GM19468 (cell line): ENCODE measurements at regions not wholly inside any gene's neighbourhood (a gene's known extent, or its start where the extent isn't known, plus 50 kb on each side); places are given as distances from the start of the nearest gene placed in this dataset.

Experiments used
- ATAC-seq: cut with Tn5 transposase; IDR thresholded peaks from one replicate; pipeline ENCODE4 v1.9.1; 2021; ENCODE audit warnings: mild to moderate bottlenecking, moderate library complexity, moderate number of reproducible peaks; ENCODE audit not compliant: unreplicated experiment; ENCODE audit errors: extremely low read depth

DNA sequence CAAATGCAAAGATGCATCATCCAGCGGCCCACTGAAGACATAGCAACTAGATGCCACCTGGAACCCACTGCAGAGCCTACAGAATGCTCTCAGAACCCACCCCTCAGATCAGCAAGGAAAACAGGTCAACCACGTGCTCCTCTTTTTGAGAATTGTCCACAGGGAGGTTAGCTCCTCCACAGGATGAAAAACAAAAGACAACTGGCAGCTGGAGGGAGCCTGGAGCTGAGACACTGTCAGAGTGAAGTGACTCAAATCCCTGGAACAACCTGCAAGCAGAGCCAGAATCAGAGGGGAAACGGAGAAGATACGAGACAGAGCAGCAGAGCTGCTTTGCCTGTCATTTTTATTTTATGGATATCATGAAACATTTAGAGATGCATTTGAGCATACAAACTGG is 277.6 kb downstream of the GASK1B start:
- no peak for ATAC-seq

DNA sequence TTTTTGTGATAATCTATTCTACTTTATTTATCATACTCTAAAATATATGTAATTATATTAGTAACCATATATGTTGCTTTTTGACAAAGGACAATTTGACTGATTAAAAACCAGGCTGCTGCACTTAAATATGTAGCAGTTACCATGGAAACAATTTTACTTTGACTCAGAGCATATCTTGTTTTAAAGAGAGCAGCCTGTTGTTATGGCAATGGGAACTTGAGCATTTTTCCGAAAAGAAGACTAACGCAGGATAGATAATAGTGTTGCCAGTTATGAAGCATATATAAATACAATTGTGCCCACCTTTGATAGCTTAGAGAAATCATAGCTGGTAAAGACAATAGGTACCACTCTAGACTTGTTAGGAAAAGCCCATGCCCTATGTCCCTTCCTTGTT is 283.0 kb downstream of the GASK1B start:
- no peak for ATAC-seq

DNA sequence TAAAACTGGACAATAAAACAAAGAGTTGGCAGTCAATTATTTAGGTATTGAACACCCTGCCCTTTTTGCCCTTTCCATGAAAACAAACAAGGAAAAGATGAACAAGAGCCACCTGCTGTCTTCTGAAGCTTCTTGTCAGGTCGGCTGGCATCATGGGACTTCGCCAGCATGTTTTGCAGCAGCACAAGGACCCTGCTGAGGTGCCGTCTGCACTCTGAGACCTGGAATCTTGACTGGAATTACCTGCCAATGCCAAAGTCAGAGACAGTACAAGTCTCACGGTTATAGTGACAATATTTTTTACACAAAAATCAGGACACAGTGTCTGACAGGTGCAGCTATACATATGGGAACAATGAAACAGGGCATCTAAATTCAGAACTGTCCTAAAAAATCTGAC is 284.5 kb downstream of the GASK1B start:
- ATAC-seq, result no peak

DNA sequence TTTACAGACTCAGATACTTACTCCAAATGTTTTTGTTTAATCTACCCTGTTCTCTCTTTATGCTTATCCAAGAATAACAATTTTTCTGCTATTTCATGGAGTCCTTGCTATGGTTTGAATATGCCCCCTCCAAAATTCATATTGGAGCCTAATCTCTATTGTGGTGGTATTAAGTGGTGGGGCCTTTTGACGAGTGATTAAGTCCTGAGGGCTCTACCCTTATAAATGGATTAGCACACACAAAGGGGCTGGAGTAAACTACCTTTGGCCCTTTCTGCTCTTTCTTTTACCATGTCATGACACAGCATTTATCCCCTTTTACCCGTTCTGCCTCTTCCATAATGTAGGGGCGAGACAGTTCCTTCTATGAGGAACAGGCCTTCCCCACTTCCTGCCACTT is 285.5 kb downstream of the GASK1B start:
- no peak for ATAC-seq

DNA sequence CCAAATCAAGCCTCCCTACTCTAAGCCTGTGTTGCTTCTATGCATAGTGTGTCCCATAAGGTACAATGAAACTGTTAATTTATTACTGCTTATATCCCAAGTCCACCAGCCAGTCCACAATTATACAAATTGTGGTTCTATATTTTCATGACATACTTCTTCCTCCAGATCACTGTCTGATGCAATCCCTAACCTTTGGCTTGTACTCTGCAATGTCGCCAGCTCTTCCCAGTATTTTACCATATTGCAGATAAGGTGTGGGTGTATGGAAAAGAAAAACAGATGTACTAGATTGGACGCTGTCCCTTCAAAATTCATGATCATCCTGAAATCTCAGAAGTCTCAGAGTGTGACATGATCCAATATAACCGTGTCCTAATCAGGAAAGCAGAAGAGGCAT is 286.2 kb downstream of the GASK1B start:
- no peak for ATAC-seq

DNA sequence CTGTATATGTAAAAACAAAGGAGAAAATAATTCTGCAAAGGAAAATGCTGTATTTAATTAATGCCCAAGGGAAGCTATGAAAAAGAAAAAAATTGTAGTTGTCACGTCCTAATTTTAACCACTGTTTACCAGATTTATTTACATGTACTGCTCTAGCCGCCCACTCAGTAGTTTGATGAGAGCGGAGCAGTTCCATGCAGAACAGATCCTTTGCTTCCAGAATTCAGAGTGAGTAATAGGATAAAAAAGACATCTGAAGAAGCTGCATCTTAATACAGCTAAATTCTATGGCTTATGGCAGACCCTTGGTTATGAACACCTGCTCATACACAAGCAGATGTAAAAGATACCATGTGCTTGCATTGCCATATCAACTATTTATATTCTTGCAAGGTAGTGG is 287.0 kb downstream of the GASK1B start:
- no peak for ATAC-seq

DNA sequence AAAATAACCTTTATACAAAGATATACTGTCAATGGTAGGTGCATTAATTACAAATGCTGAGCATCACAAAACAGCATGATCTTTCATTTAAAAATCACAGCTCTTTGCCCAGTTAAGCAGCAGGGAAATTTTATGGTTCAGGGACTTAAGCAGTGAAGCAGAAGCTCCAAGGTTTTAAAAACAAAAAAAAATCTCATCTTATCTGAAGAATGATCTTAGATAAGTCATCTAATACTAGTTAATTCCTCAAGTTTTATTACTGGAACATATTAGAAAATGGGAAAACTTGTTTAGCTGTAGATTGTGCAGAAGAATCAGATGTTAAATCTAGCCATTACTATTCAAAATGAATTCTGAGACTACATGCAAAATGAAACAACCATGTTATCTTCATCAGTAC is 289.9 kb downstream of the GASK1B start:
- no peak for ATAC-seq

DNA sequence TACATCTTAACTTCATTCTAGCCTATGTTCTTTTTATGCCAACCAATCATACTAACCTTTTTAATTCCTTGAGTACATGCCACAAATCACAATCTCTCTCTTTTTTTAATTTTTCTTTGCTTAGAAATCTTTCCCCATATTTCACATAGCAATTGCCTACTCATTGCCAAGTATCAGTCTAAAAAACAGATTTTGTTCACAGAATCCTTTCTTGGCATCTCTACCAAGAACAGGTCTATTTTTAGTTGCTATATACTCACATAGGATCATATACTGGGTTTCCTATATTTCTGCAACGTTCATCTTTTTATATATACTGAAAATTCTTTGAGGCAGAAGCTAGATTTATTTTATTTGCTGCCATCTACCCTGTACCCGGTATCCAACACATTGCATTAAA is 292.1 kb downstream of the GASK1B start:
- ATAC-seq, result no peak

DNA sequence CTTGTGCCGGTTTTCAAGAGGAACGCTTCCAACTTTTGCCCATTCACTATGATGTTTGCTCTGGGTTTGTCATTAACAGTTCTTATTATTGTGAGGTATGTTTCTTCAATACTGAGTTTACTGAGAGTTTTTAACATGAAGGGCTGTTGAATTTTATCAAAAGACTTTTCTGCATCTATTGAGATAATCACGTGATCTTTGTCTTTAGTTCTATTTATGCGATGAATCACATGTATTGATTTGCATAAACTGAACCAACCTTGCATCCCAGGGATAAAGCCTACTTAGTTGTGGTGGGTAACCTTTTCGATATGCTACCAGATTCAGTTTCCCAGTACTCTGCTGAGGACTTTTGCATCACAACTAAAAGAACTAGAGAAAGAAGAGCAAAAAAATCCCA is 318.0 kb downstream of the GASK1B start:
- no peak for ATAC-seq

DNA sequence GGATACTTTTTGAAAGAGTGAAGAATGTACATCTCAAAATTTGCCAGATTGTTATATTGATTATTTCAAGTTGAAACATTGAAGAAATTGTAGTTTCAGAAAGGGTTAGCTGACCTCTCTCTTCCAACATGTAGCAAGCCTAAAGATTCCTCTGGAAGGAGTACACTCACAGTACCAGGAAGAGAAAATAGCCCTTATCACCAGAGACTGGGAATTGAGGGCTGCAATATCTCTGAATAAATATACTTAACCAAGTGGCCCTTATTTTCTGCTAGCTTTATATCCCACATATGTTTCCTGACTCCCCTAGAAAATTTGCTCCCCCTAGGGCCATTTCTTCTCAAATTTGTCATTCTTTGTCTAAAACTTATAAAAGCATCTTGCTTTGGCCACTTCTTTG is 332.2 kb downstream of the GASK1B start:
- no peak for ATAC-seq

DNA sequence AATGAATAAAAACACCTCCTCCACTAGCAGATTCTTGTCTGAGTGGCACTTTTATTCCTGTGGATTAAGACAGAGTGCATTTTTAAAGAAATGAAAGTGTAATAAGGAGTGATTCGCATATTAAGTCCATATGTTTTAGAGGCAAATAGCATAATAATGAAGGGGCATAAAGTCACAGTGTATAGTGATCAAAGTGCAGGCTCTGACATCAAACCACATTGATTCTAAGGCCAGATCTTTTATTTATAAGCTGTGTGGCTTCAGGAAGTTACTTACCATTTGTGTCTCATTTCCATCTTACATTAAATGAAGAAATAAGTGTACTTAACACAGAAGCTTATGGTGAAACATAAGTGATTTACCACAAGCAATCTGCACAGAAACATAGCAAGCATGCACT is 332.8 kb downstream of the GASK1B start:
- no peak for ATAC-seq

DNA sequence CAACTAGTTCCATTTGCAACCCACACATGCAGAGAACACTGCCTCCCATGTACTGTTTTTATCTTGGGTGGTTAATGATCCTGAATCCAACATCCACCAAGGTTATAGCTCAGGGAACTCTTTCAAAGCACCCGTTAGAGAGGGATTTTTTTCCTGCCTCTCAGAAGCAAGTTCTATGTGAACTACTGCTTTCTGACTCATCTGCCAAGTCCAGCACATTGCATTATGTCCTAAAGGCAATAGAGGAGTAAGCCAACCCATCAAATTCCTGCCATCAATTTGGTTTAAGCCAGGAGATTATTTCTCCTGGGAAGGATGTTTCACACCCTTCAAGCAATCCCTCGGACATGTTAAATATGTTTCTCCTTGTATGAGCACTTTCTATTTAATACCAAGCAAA is 334.5 kb downstream of the GASK1B start:
- ATAC-seq, result no peak

DNA sequence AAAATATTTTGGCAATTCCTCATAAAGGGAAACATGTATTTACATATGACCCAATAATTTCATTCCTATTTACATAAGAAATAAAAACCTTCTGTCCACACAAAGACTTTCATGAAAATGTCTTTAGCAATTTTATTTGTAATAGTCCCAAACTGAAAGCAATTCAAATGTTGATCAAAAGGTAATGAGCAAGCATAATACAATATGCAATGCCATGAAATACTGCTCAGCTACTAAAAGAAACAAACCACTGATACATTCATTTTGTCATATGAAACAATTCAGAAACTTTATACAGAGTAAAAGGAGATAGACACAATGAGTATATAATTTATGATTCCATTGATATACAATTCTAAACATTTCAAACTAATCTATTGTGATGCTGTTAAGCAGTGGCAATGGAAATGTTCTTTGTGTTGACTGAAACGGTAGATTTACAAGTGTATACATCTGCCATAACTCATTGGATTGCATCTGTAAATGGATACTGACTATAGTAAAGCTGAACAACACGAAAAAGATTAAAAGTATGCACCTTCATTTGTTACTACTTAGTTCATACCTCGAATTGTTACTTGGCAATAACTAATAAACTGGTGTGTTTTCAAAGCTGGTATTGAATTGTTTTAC is 335.6 kb downstream of the GASK1B start:
- ATAC-seq, result no peak

DNA sequence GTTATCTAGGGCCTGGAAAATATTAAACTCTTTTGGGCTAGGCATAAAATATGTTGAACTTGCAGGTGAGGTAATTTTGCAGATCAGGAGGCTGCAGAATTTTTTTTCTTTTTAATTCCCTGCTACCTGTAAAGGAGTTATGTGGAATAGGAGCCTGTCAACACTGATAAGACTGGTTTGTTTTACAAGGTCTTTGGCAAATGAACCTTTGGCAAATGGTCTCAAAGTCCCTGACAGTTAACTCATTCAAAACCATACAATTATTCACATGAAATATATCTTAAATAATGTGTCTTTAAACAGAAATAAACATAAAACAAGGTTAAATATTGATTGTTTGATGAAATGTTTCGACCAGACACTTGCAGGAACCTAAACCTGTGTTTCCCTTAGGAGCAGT is 340.2 kb downstream of the GASK1B start:
- ATAC-seq, result no peak

DNA sequence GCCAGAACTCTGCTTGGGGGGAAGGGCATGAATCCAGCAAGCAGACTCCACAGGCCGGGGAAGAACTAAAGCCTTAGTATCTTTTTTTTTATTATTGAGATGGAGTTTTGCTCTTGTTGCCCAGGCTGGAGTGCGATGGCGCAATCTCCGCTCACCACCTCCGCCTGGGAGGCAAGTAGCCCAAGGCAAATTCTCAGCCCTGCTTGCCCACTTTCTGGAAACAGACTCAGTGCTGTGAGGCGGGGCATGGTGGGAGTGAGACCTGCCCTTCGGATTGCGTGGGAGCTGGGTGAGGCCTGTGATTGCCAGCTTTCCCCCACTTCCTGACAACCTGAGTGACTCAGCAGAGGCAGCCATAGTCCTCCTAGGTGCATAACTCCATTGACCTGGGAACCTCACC is 348.8 kb downstream of the GASK1B start:
- ATAC-seq, result no peak

DNA sequence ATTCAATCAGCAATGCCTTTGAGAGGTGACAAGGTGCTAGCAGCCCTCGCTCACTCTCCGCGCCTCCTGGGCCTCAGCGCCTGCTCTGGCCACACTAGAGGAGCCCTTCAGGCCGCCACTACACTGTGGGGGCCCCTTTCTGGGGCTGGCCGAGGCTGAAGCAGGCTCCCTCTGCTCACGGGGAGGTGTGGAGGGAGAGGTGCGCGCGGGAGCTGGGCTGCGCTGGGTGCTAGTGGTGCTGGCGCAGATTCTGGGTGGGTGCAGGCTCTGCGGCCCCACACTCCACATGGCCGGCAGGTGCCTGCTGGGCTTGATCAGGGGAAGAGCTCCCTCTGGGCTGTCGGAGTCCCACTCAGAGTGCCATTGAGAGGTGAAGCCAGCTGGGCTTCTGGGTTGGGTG is 351.0 kb downstream of the GASK1B start:
- ATAC-seq, result no peak

DNA sequence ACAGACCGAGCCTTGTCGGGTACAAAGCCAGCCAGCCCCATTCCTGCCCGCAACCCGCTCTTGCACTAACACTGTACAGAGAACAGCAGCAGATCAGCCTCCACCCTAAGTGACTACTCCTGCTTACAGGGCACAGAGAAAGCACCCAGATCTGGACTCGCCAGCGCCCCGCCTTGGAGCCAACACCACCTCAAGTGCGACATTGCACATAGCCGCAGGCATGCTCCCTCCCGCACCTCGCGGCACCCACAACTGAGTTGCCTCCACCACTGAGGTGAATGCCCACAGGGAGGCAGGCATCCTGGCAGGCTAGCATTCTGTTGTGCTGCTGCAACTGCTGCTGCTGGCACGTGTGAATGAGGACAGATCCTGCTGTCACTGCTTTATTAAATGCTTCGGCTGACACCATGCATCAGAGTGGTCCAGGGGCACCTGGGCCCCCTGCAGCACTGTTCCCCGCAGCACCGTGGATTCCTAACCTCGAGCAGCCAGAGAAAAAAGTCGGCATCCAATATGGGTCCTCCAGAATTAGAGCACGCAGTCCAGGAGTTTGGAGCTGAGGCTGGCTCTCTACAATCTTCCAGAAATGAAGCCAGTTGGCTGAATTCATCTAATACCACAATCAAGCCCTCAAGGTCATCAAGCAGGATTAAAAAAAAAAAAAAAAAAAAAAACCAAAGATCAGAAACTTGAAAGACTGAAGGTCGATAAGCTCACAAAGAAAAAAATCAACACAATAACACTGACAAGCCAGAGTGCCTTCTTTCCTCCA is 352.9 kb downstream of the GASK1B start:
- no peak for ATAC-seq

DNA sequence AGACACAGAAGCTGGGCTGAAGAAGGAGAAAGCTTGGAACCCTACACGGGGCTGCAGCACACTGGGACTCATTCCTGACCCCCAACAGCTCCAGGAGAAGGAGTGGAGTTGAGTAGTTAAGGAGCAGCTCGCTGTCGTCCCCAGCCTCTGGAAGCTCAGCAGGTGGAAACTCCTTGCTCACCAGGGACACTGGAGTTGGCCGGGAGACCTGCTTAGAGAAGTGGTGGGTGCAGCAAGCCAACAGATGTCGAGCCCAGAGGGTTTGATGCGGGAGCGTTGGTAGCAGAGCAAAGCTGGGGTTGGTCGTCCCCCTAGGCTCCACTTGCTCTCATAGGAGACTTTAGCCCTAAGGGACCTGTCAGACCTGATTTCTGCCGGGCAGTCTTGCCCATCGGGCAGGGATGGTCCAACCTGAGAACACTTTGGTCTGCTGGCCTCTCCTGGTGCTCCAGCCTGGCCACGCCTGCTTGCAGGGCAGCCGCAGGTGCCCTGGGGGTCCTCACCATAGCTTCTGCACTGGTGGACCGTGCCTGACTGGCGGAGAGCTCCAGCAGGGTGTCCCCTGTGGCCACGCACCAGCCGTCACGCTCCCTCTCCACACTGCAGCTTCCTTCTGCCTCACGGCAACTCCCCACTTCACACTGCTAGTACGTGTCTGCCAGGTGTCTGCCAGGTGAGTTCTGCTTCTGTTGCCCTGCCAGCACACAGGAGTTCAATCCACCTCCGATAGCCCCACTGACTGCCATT is 353.7 kb downstream of the GASK1B start:
- no peak for ATAC-seq

DNA sequence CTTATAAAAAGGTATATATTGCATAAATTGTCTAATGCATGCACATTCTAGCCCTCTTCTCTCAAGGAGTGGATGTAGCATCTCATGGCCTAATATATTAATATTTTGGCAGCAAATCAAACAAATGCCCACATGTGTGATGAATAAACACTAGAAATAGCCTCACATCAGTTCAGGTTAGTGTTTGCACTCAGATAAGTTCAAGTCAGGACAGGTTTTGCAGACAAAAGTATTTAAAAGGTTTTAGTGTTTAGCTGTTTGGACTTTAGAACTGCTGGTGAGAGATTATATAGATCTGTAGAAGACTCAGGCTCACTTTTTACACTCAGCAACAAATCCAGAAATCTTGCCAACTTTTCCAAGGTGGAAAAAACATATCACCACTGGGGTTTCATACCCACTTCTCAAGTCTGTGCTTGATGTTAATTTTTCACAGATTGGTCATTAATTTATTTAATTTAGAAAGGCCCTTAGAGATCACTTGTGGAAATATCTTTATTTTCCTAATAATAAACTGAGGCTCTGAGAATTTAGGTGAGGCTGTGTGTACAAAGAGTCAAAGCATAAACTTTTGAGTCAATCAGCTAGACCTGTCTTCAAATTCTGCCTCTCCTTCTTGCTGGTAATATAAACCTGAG is 362.6 kb downstream of the GASK1B start:
- ATAC-seq, result no peak

DNA sequence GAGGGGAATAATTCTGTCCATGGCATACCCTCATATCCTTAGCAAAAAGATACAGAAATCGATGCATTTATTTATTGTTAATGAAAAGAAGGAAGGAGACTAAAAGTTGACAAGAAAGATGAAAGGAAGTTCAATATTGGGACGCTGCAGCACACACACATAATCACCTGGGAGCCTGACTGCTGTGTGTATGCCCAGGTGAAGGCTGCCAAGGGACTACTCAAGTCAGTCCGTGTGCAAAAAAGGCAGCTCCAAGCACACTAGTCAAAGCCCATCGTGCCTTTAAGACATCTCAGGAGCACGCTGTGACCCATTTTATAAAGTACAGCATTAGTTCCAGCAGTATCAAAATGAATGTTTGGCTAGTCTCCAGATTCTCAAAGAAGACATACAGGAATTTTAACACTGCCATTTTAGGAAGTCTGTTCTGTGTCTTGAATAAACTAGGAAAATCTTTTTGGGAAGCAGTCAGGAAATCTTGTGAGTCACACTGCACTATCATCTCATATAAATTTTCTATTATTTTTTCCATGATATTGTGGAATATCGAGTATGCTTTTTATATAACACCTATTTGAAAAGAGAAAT is 363.9 kb downstream of the GASK1B start:
- ATAC-seq, result no peak

DNA sequence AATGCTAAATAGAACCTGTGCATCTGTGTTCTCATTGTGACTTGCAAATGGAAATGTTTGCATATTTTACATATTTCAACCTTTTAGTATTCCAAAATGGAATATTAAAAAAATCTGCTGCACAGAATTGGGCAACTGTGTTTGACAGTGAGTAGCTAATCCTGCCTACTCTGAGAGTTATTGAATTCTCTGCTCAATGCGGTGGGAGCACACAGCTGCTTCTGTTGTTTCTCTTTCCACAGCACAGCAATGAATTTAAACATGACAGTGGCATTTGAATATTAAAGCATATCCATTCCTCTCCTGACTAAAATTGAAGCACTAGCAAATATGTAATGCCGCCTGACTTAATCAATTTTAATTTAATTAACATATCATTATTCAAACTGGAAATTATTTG is 366.6 kb downstream of the GASK1B start:
- no peak for ATAC-seq
